Right cardiac atrium (tissue), 5 donors: ENCODE measurements at regions not wholly inside any gene's neighbourhood (a gene's known extent, or its start where the extent isn't known, plus 50 kb on each side); places are given as distances from the start of the nearest gene placed in this dataset.
"Not testable (repeated sequence)": the region's sequence is repeated elsewhere in the genome, so short reads cannot be mapped to it uniquely, and the experiment has no call there.

Experiments used
- ATAC-seq, 2 donors: fragments of 200-7000 bp; cut with Tn5 transposase; one replicate each; pipeline versions ENCODE4 v1.8.0 to v1.9.1; 2020; ENCODE audit warnings: moderate library complexity in 2 of 2, mild to moderate bottlenecking in 1 of 2
- DNase-seq, 3 donors: peaks; one replicate each; pipeline ENCODE4 v3.0.0-alpha.2; 2020
- H3K27ac ChIP-seq: one replicate; pipeline ENCODE4 v1.5.1; 2013; ENCODE audit warnings: mild to moderate bottlenecking, low read length, control low read depth, moderate library complexity
- H3K27me3 ChIP-seq: one replicate; pipeline ENCODE4 v1.6.1; 2013; ENCODE audit not compliant: control insufficient read depth, insufficient read depth
- H3K4me1 ChIP-seq: one replicate; pipeline ENCODE4 v1.6.1; 2013; ENCODE audit warnings: low read length; ENCODE audit not compliant: control insufficient read depth, insufficient read depth
- H3K4me3 ChIP-seq: one replicate; pipeline ENCODE4 v1.5.1; 2013; ENCODE audit warnings: low read length, control low read depth
- H3K9me3 ChIP-seq: one replicate; pipeline ENCODE4 v1.6.1; 2013; ENCODE audit warnings: low read length; ENCODE audit not compliant: control insufficient read depth
- WGBS: extraction: QIAGEN DNeasy Blood & Tissue Kit; methylation state at CpG from one replicate; pipeline ENCODE4 v1.1.7; 2013; 5-methylcytosine and 5-hydroxymethylcytosine counted together
- intact Hi-C, 4 donors: fragments of 100-400 bp; cut with DNase I; formaldehyde crosslinking; loops; one replicate each; pipeline versions ENCODE4 v1.11.0 to v1.14.0; 2022 to 2023
- donor health status: healthy with polysubstance abuse.
- donor health status: DM: no; HTN: yes; CAD: no.
- donor health status: DM: no; HTN: no; CAD: no.
- donor health status: DM: no; HTN: yes; CAD: no; lungs with severe emphysema.
- donor health status: DM: yes; HTN: yes; CAD: no.

GRCh38 chr7:68050627-68051026 is 1054.0 kb downstream of the TYW1 start:
- DNase-seq (no peak), ATAC-seq (no peak)
- H3K27ac ChIP-seq, result no peak overlapping the region
- no peaks in the 10 kb centered on the region for H3K9me3 ChIP-seq
- intact Hi-C loops, result no loop called here
- no peak overlapping the region for H3K4me3 ChIP-seq
- H3K4me1 ChIP-seq, result no peaks in the 10 kb centered on the region
- 85% methylated on average over 9 of the region's 9 CpGs for WGBS
- H3K27me3 ChIP-seq, result no peaks in the 10 kb centered on the region

DNA sequence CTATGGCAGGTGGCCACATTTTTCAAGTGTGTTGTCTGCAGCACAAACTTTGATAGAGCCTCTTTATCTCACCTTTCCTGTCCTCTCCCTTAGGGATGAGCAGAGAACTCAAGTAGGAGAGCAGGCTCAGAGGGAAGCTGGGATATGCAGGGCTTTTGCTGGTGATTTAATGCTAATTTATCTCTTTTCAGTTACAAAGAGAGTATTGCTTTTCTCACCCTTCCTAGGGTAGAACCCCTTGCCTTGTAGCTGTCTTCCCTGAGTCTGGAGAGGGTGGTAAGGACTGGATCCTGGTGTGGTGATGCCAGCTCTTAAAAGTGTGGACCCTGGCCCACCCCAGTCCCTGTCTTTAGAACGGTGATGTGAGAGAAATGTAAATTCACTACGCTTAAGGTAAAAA is 1061.4 kb downstream of the TYW1 start:
- H3K4me3 ChIP-seq, result no peak overlapping the region
- no peaks in the 10 kb centered on the region for H3K4me1 ChIP-seq
- no peak overlapping the region for H3K27ac ChIP-seq
- no peak for ATAC-seq
- H3K27me3 ChIP-seq, result no peaks in the 10 kb centered on the region
- 57% methylated on average over 2 of the region's 2 CpGs for WGBS
- DNase-seq, result no peak
- no peaks in the 10 kb centered on the region for H3K9me3 ChIP-seq
- intact Hi-C loops, result no loop called here

GRCh38 chr7:68063171-68063570 is 1066.5 kb downstream of the TYW1 start:
- 61% methylated on average over 6 of the region's 6 CpGs for WGBS
- Histone ChIP-seq H3K4me1 (no peaks in the 10 kb centered on the region), H3K9me3 (no peaks in the 10 kb centered on the region), H3K27ac (no peak overlapping the region), H3K4me3 (no peak overlapping the region), H3K27me3 (no peaks in the 10 kb centered on the region)
- intact Hi-C loops, result no loop called here
- ATAC-seq (no peak), DNase-seq (no peak)

- ATAC-seq, result no peak
- H3K27ac ChIP-seq, result no peak overlapping the region
- H3K4me3 ChIP-seq, result no peak overlapping the region
- 83% methylated on average over 4 of the region's 4 CpGs for WGBS
- no peak for DNase-seq
- H3K4me1 ChIP-seq, result no peaks in the 10 kb centered on the region
- intact Hi-C loops, result no loop called here
- no peaks in the 10 kb centered on the region for H3K27me3 ChIP-seq
- H3K9me3 ChIP-seq, result no peaks in the 10 kb centered on the region
Measured at GRCh38 chr7:68065581-68065980, 1068.9 kb downstream of the TYW1 start.

GRCh38 chr7:68067845-68068244 is 1071.2 kb downstream of the TYW1 start:
- H3K9me3 ChIP-seq, result no peaks in the 10 kb centered on the region
- H3K27ac ChIP-seq, result no peak overlapping the region
- H3K27me3 ChIP-seq, result no peaks in the 10 kb centered on the region
- no peak for DNase-seq
- ATAC-seq, result no peak
- H3K4me1 ChIP-seq, result no peaks in the 10 kb centered on the region
- WGBS, result 52% methylated on average over 4 of the region's 4 CpGs
- H3K4me3 ChIP-seq, result no peak overlapping the region
- intact Hi-C loops, result no loop called here

DNA sequence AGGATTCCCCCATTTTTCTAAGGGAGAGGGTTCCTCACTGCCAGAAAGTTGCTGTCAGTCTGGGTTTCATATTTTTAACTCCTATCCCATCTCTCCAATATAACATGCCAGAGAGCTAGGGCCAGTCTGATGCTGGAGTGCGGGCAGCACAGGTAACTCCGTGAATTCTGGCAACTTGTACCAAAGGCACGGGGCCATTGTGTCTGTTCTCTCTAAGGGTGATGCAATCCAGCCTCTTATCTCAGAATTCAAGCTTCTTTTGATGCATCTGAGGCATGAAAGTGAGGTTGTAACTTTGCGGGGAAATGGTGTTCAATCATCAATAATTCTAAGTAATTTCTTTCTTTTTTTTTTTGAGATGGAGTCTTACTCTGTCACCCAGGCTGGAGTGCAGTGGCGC is 1074.4 kb downstream of the TYW1 start:
- DNase-seq (no peak), ATAC-seq (no peak)
- Histone ChIP-seq H3K9me3 (no peaks in the 10 kb centered on the region), H3K27me3 (no peaks in the 10 kb centered on the region), H3K4me3 (no peak overlapping the region), H3K4me1 (no peaks in the 10 kb centered on the region), H3K27ac (no peak overlapping the region)
- intact Hi-C loops, result no loop called here
- 84% methylated on average over 5 of the region's 5 CpGs for WGBS

DNA sequence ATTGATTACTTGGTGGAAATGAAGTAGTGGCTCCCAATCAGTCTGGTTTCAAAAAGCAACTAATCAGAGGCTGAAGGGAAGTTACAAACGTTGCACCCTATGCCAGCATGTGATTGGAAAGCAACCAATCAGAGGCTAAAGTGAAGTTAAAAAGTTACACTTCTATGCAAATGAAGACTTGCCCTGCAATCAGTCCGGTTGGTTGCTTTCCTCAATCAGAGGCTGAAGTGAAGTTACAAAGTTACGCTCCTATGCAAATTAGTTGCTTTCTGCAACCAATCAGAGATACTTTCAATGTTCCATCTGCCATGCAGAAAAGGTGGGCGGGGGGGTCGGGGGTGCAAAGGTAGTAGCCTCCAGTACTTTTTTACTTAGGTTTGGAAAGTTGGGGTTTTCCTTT is 1077.1 kb downstream of the TYW1 start:
- DNase-seq (no peak), ATAC-seq (no peak)
- Histone ChIP-seq H3K9me3 (no peaks in the 10 kb centered on the region), H3K4me1 (no peaks in the 10 kb centered on the region), H3K27me3 (no peaks in the 10 kb centered on the region), H3K4me3 (no peak overlapping the region), H3K27ac (no peak overlapping the region)
- intact Hi-C loops, result no loop called here
- 67% methylated on average over 5 of the region's 5 CpGs for WGBS

GRCh38 chr7:68074242-68074641 is 1077.6 kb downstream of the TYW1 start:
- Histone ChIP-seq H3K27ac (no peak overlapping the region), H3K4me3 (no peak overlapping the region), H3K4me1 (no peaks in the 10 kb centered on the region), H3K9me3 (no peaks in the 10 kb centered on the region), H3K27me3 (no peaks in the 10 kb centered on the region)
- intact Hi-C loops, result no loop called here
- no peak for DNase-seq
- 76% methylated on average over 3 of the region's 3 CpGs for WGBS
- ATAC-seq, result no peak

GRCh38 chr7:68078157-68078710 is 1081.6 kb downstream of the TYW1 start:
- H3K27ac ChIP-seq, result no peak overlapping the region
- WGBS, result 83% methylated on average over 5 of the region's 5 CpGs
- DNase-seq, result no peak

GRCh38 chr7:68082066-68082960 is 1085.7 kb downstream of the TYW1 start:
- not testable (repeated sequence) for ATAC-seq, H3K4me1 ChIP-seq
- WGBS, result 97% methylated on average over 54 of the region's 54 CpGs

More at GRCh38 chr7:68078157-68078710, 1081.6 kb downstream of the TYW1 start:
- Histone ChIP-seq H3K4me1 (no peaks in the 10 kb centered on the region), H3K9me3 (no peaks in the 10 kb centered on the region), H3K27me3 (no peaks in the 10 kb centered on the region), H3K4me3 (no peak overlapping the region)
- intact Hi-C loops, result no loop called here
- ATAC-seq, result no peak

DNA sequence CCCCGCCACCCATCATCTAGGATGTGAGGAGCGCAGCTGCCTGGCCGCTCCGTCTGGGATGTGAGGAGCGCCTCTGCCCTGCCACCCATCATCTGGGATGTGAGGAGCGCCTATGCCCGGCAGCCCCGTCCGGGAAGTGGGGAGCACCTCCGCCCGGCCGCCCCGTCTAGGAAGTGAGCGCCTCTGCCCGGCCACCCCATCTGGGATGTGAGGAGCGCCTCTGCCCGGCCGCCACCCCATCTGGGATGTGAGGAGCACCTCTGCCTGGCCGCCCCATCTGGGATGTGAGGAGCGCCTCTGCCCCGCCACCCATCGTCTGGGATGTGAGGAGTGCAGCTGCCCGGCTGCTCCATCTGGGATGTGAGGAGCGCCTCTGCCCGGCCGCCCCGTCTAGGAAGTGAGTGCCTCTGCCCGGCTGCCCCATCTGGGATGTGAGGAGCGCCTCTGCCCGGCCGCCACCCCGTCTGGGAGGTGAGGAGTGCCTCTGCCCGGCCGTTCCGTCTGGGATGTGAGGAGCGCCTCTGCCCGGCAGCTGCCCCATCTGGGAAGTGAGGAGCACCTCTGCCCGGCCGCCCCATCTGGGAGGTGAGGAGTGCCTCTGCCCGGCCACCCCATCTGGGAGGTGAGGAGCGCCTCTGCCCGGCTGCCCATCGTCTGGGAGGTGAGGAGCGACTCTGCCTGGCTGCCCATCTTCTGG is 1086.5 kb downstream of the TYW1 start:
- H3K27me3 ChIP-seq, DNase-seq, ATAC-seq, H3K4me3 ChIP-seq, intact Hi-C loops, H3K9me3 ChIP-seq, H3K4me1 ChIP-seq, H3K27ac ChIP-seq: not testable (repeated sequence)
- WGBS, result 96% methylated on average over 44 of the region's 44 CpGs

More at GRCh38 chr7:68082066-68082960, 1085.7 kb downstream of the TYW1 start:
- H3K27me3 ChIP-seq, H3K4me3 ChIP-seq, H3K27ac ChIP-seq, DNase-seq, intact Hi-C loops, H3K9me3 ChIP-seq: not testable (repeated sequence)
